ENCODE measurements at regions not wholly inside any gene's neighbourhood (a gene's known extent, or its start where the extent isn't known, plus 50 kb on each side); places are given as distances from the start of the nearest gene placed in this dataset.

- TF ChIP-seq CTCF (IDR thresholded peaks at IDR 0.05; ENCODE audit: low read length) (no peak), EZH2 (IDR thresholded peaks at IDR 0.05; ENCODE audit: borderline replicate concordance, low read length) (no peak)
Measured at GRCh38 chr11:26044389-26044788, 287.5 kb upstream of the ANO3 start.
